IMR-90 (cell line): ENCODE measurements at regions not wholly inside any gene's neighbourhood (a gene's known extent, or its start where the extent isn't known, plus 50 kb on each side); places are given as distances from the start of the nearest gene placed in this dataset.

Experiments used
- ATAC-seq: fragments of 200-7000 bp; cut with Tn5 transposase; 2 replicates; pipeline ENCODE4 v1.9.1; 2020; ENCODE audit warnings: low read depth, mild to moderate bottlenecking, moderate library complexity
- BruUV-seq: library from RNA; stranded (reverse); fragments of 400-500 nt; replicated peaks from 2 replicates; lab custom pipeline; 2021; lab: Mats Ljungman, UMichigan
- CTCF ChIA-PET: fragments of 300-600 bp; formaldehyde crosslinking; extraction: SDS; loops from one replicate; lab custom pipeline; 2021; ENCODE audit warnings: antibody characterized with exemption; lab: Yijun Ruan, JAX
- POLR2A ChIA-PET: fragments of 300-600 bp; sonication (Branson Sonifier 250); formaldehyde crosslinking; loops from one replicate; lab custom pipeline; 2022; ENCODE audit warnings: antibody characterized with exemption; ENCODE audit not compliant: unreplicated experiment; lab: Charles Lee
- DNase-seq: peaks from one replicate; pipeline ENCODE4 v3.0.0; 2013
- H2AFZ ChIP-seq: replicated peaks from 2 replicates; pipeline ENCODE3; 2013; ENCODE audit warnings: low read length, mild to moderate bottlenecking; ENCODE audit not compliant: poor library complexity
- H2AK5ac ChIP-seq: 2 replicates; pipeline ENCODE4 v1.6.1; 2013; ENCODE audit warnings: low read depth, low read length, inconsistent platforms
- H2AK9ac ChIP-seq: replicated peaks from 2 replicates; pipeline ENCODE3; 2013; ENCODE audit warnings: mild to moderate bottlenecking, low read depth, low read length, moderate library complexity; ENCODE audit not compliant: poor library complexity
- H2BK120ac ChIP-seq: 2 replicates; pipeline ENCODE4 v1.6.1; 2013; ENCODE audit warnings: low read depth, low read length, inconsistent platforms
- H2BK15ac ChIP-seq: 3 replicates; pipeline ENCODE4 v1.6.1; 2013; ENCODE audit warnings: low read depth, low read length, inconsistent platforms
- H2BK20ac ChIP-seq: 2 replicates; pipeline ENCODE4 v1.6.1; 2013; ENCODE audit warnings: low read depth, mild to moderate bottlenecking, inconsistent platforms, low read length, moderate library complexity
- H2BK5ac ChIP-seq: 2 replicates; pipeline ENCODE4 v1.6.1; 2013; ENCODE audit warnings: mild to moderate bottlenecking, low read depth, low read length, inconsistent platforms; ENCODE audit not compliant: poor library complexity, severe bottlenecking
- H3K14ac ChIP-seq: replicated peaks from 2 replicates; pipeline ENCODE4 v1.6.1; 2013; ENCODE audit warnings: low read depth, low read length, inconsistent platforms
- H3K18ac ChIP-seq: 2 replicates; pipeline ENCODE4 v1.6.1; 2013; ENCODE audit warnings: low read depth, low read length, control low read depth
- H3K23ac ChIP-seq: 2 replicates; pipeline ENCODE4 v1.6.1; 2013; ENCODE audit warnings: low read depth, low read length, inconsistent platforms
- H3K27ac ChIP-seq: 2 replicates; pipeline ENCODE4 v1.5.1; 2013; ENCODE audit warnings: mild to moderate bottlenecking, control low read depth, low read length; ENCODE audit not compliant: insufficient read depth
- H3K27me3 ChIP-seq: 2 replicates; pipeline ENCODE4 v1.6.1; 2013; ENCODE audit warnings: low read length; ENCODE audit not compliant: control insufficient read depth, insufficient read depth
- H3K36me3 ChIP-seq: 2 replicates; pipeline ENCODE4 v1.6.1; 2013; ENCODE audit warnings: low read length, mixed read lengths; ENCODE audit not compliant: control insufficient read depth, insufficient read depth
- H3K4ac ChIP-seq: 2 replicates; pipeline ENCODE4 v1.6.1; 2013; ENCODE audit warnings: low read depth, low read length, inconsistent platforms
- H3K4me1 ChIP-seq: 2 replicates; pipeline ENCODE4 v1.6.1; 2013; ENCODE audit warnings: low read length, mixed read lengths; ENCODE audit not compliant: control insufficient read depth, insufficient read depth
- H3K4me2 ChIP-seq: 2 replicates; pipeline ENCODE4 v1.6.1; 2013; ENCODE audit warnings: low read depth, mild to moderate bottlenecking, control low read depth, low read length, moderate library complexity
- H3K4me3 ChIP-seq: 2 replicates; pipeline ENCODE4 v1.5.1; 2013; ENCODE audit warnings: low read depth, mild to moderate bottlenecking, control low read depth, low read length, moderate library complexity; ENCODE audit not compliant: insufficient read depth
- H3K56ac ChIP-seq: 2 replicates; pipeline ENCODE4 v1.6.1; 2013; ENCODE audit warnings: low read length, inconsistent platforms; ENCODE audit not compliant: insufficient read depth; ENCODE audit errors: extremely low read depth
- H3K79me1 ChIP-seq, 2 experiments: 2 replicates each; pipeline ENCODE4 v1.6.1; 2013; ENCODE audit warnings: low read length in 2 of 2, inconsistent platforms in 1 of 2, low read depth in 1 of 2
- H3K9ac ChIP-seq: 2 replicates; pipeline ENCODE4 v1.6.1; 2013; ENCODE audit warnings: low read depth, low read length, control low read depth
- H3K9me1 ChIP-seq: 2 replicates; pipeline ENCODE4 v1.6.1; 2013; ENCODE audit warnings: low read length, inconsistent platforms; ENCODE audit not compliant: insufficient read depth
- H3K9me3 ChIP-seq: 2 replicates; pipeline ENCODE4 v1.6.1; 2013; ENCODE audit warnings: low read length; ENCODE audit not compliant: control insufficient read depth, insufficient read depth
- H4K20me1 ChIP-seq: 2 replicates; pipeline ENCODE4 v1.6.1; 2013; ENCODE audit warnings: low read length, inconsistent platforms; ENCODE audit not compliant: insufficient read depth
- H4K5ac ChIP-seq: 2 replicates; pipeline ENCODE4 v1.6.1; 2013; ENCODE audit warnings: mild to moderate bottlenecking, low read depth, low read length, control low read depth
- H4K8ac ChIP-seq, 2 experiments: 2 replicates each; pipeline ENCODE4 v1.6.1; 2013; ENCODE audit warnings: low read depth in 2 of 2, low read length in 2 of 2, control low read depth in 1 of 2, inconsistent platforms in 1 of 2
- H4K91ac ChIP-seq: 2 replicates; pipeline ENCODE4 v1.6.1; 2013; ENCODE audit warnings: low read depth, low read length, inconsistent platforms; ENCODE audit not compliant: insufficient read depth
- BHLHE40 ChIP-seq: fragments of 150-350 bp; IDR thresholded peaks from 2 replicates; pipeline ENCODE4 v1.6.1; 2016; ENCODE audit warnings: mild to moderate bottlenecking, low read depth, low read length
- FOS ChIP-seq: fragments of 150-350 bp; IDR thresholded peaks from 2 replicates; pipeline ENCODE4 v1.6.1; 2016; ENCODE audit warnings: low read depth, low read length
- MAFK ChIP-seq: IDR thresholded peaks from 2 replicates; pipeline ENCODE4 v1.6.1; 2012; ENCODE audit warnings: low read depth, low read length, improper control_type of control experiment
- MAZ ChIP-seq: IDR thresholded peaks from 2 replicates; pipeline ENCODE4 v1.6.1; 2012; ENCODE audit warnings: low read depth, mild to moderate bottlenecking, low read length, improper control_type of control experiment, moderate library complexity, borderline replicate concordance
- POLR2A ChIP-seq: IDR thresholded peaks from 2 replicates; pipeline ENCODE4 v1.6.1; 2012; ENCODE audit warnings: mild to moderate bottlenecking, low read depth, low read length
- RAD21 ChIP-seq: IDR thresholded peaks from 2 replicates; pipeline ENCODE4 v1.6.1; 2012; ENCODE audit warnings: low read length, improper control_type of control experiment
- RFX5 ChIP-seq: IDR thresholded peaks from 2 replicates; pipeline ENCODE4 v1.8.0; 2012; ENCODE audit warnings: low read depth, mild to moderate bottlenecking, low read length, moderate library complexity
- WGBS, 2 experiments: methylation state at CpG; one replicate each; pipeline versions ENCODE4 v1.1.5 to v1.1.7; 2013; ENCODE audit warnings: missing lambda C conversion rate in 2 of 2; ENCODE audit not compliant: insufficient read length in 1 of 2; ENCODE audit errors: extremely low coverage in 2 of 2; 5-methylcytosine and 5-hydroxymethylcytosine counted together
- dilution Hi-C: fragments of 300-500 bp; cut with HindIII; formaldehyde crosslinking; loops from one replicate; pipeline ENCODE4 v1.14.3; 2018; ENCODE audit warnings: low sequenced_read_pairs; ENCODE audit not compliant: unreplicated experiment
- in situ Hi-C: fragments of 300-500 bp; cut with MboI; formaldehyde crosslinking; loops from 3 replicates; pipeline ENCODE4 v1.14.3; 2019; ENCODE audit warnings: low sequenced_read_pairs, inconsistent platforms, mixed read lengths
- intact Hi-C: fragments of 100-400 bp; cut with micrococcal nuclease; formaldehyde crosslinking; loops from 2 replicates; pipeline ENCODE4 v1.10.0; 2022

GRCh38 chr7:1346851-1347250, 112.4 kb downstream of the MICALL2 start:
- no peak overlapping the region for H3K9ac ChIP-seq
- CTCF ChIA-PET, result no interaction called here
- H3K27ac ChIP-seq, result no peak overlapping the region
- no peak overlapping the region for H3K4me3 ChIP-seq
- no peak overlapping the region for H2AK9ac ChIP-seq
- H3K36me3 ChIP-seq, result no peaks in the 10 kb centered on the region
- no peaks in the 10 kb centered on the region for H3K9me3 ChIP-seq
- intact Hi-C loops, result no loop called here
- H3K14ac ChIP-seq, result no peak overlapping the region
- H2AK5ac ChIP-seq, result no peak overlapping the region
- H4K20me1 ChIP-seq, result no peaks in the 10 kb centered on the region
- H3K56ac ChIP-seq, result no peak overlapping the region
- H2AFZ ChIP-seq, result peak overlapping the region; percentile 32
- no peak overlapping the region for H4K91ac ChIP-seq
- no peak overlapping the region for H3K4me2 ChIP-seq
- TF ChIP-seq POLR2A (no peak), RFX5 (no peak), FOS (no peak), BHLHE40 (no peak), MAFK (no peak), RAD21 (no peak), MAZ (no peak)
- ATAC-seq, result no peak
- in situ Hi-C loops, result no loop called here
- H3K79me1 ChIP-seq, result no peaks in the 10 kb centered on the region
- no peaks in the 10 kb centered on the region for H3K9me1 ChIP-seq
- POLR2A ChIA-PET, result no interaction called here
- BruUV-seq, result no TSS peak
- H2BK20ac ChIP-seq, result no peak overlapping the region
- no peak for DNase-seq
- H3K23ac ChIP-seq, result no peak overlapping the region
- no peak overlapping the region for H2BK15ac ChIP-seq
- peaks cover 44% of the 10 kb centered on the region for H3K27me3 ChIP-seq
- dilution Hi-C loops, result no loop called here
- H2BK5ac ChIP-seq, result no peak overlapping the region
- no peak overlapping the region for H3K18ac ChIP-seq
- 62% methylated on average over 5 of the region's 12 CpGs; no CpG with 5 or more reads in 1 of the 2 experiments for WGBS, 2 experiments
- no peak overlapping the region for H4K5ac ChIP-seq
- no peak overlapping the region for H3K4ac ChIP-seq
- no peak overlapping the region for H2BK120ac ChIP-seq
- no peaks in the 10 kb centered on the region for H3K4me1 ChIP-seq
- H4K8ac ChIP-seq, result no peak overlapping the region
